ENCODE measurements at regions not wholly inside any gene's neighbourhood (a gene's known extent, or its start where the extent isn't known, plus 50 kb on each side); places are given as distances from the start of the nearest gene placed in this dataset.

- ChIA-PET CTCF (interaction anchor here (0.6 kb wide), 1 partner anchor 93 kb away, joined by 3 read pairs; no protein-coding TSS in a partner anchor), POLR2A (no interaction called here)
- Mint-ChIP-seq H3K4me1 (ENCODE audit: insufficient read depth, unreplicated experiment) (no peaks in the 10 kb centered on the region), H3K4me3 (ENCODE audit: unreplicated experiment) (no peak overlapping the region), H3K36me3 (ENCODE audit: insufficient read depth, unreplicated experiment) (no peaks in the 10 kb centered on the region), H3K27ac (ENCODE audit: low read depth, unreplicated experiment) (no peak overlapping the region), H3K9me3 (ENCODE audit: unreplicated experiment) (peaks cover 41% of the 10 kb centered on the region), H3K27me3 (ENCODE audit: insufficient read depth, unreplicated experiment) (no peaks in the 10 kb centered on the region)
- BruUV-seq (replicated peaks) = no TSS peak
- DNase-seq (ENCODE audit: unreplicated experiment) = no peak
- TF ChIP-seq, protein P1, sequence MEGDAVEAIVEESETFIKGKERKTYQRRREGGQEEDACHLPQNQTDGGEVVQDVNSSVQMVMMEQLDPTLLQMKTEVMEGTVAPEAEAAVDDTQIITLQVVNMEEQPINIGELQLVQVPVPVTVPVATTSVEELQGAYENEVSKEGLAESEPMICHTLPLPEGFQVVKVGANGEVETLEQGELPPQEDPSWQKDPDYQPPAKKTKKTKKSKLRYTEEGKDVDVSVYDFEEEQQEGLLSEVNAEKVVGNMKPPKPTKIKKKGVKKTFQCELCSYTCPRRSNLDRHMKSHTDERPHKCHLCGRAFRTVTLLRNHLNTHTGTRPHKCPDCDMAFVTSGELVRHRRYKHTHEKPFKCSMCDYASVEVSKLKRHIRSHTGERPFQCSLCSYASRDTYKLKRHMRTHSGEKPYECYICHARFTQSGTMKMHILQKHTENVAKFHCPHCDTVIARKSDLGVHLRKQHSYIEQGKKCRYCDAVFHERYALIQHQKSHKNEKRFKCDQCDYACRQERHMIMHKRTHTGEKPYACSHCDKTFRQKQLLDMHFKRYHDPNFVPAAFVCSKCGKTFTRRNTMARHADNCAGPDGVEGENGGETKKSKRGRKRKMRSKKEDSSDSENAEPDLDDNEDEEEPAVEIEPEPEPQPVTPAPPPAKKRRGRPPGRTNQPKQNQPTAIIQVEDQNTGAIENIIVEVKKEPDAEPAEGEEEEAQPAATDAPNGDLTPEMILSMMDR (IDR thresholded peaks at IDR 0.05; ENCODE audit: unreplicated experiment) = no peak
- intact Hi-C loops (cut with micrococcal nuclease) = no loop called here
These were observed 145.8 kb upstream of the SALL3 start for GRCh38 chr18:78833833-78834232.

- intact Hi-C loops (cut with micrococcal nuclease) = no loop called here
- BruUV-seq (replicated peaks) = no TSS peak
- peaks cover 48% of the 10 kb centered on the region for H3K9me3 Mint-ChIP-seq (ENCODE audit: unreplicated experiment)
- CTCF ChIA-PET = no interaction called here
- TF ChIP-seq, protein P1 (IDR thresholded peaks at IDR 0.05; ENCODE audit: unreplicated experiment) = no peak
- H3K4me3 Mint-ChIP-seq (ENCODE audit: unreplicated experiment) = no peak overlapping the region
- H3K27ac Mint-ChIP-seq (ENCODE audit: low read depth, unreplicated experiment) = no peak overlapping the region
- no peaks in the 10 kb centered on the region for H3K36me3 Mint-ChIP-seq (ENCODE audit: insufficient read depth, unreplicated experiment)
- DNase-seq (ENCODE audit: unreplicated experiment) = no peak
- no peaks in the 10 kb centered on the region for H3K4me1 Mint-ChIP-seq (ENCODE audit: insufficient read depth, unreplicated experiment)
- POLR2A ChIA-PET = no interaction called here
- H3K27me3 Mint-ChIP-seq (ENCODE audit: insufficient read depth, unreplicated experiment) = no peaks in the 10 kb centered on the region
These were observed 142.8 kb upstream of the SALL3 start for GRCh38 chr18:78836838-78837237.

DNA sequence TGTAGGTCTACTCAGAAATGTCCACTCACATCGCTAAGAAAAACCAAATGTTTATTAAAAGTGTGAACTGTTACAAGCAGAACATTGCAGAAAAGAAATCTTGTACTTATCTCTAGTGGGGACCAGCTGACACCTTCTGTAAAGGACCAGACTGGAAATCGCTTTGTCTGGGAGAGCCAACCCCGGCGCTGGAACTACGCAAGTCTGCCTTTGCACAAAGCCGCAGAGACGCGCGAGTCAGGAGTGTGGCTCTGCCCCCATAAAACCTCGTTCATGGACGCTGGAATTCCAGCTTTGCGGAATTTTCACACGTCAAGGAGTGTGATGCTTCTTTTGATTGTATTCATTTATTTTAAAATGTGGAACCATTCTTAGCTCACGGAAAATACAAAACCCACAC is 141.9 kb upstream of the SALL3 start:
- Mint-ChIP-seq H3K4me3 (ENCODE audit: unreplicated experiment) (no peak overlapping the region), H3K4me1 (ENCODE audit: insufficient read depth, unreplicated experiment) (no peaks in the 10 kb centered on the region), H3K36me3 (ENCODE audit: insufficient read depth, unreplicated experiment) (no peaks in the 10 kb centered on the region), H3K9me3 (ENCODE audit: unreplicated experiment) (peaks cover 46% of the 10 kb centered on the region), H3K27me3 (ENCODE audit: insufficient read depth, unreplicated experiment) (no peaks in the 10 kb centered on the region), H3K27ac (ENCODE audit: low read depth, unreplicated experiment) (no peak overlapping the region)
- ChIA-PET POLR2A (no interaction called here), CTCF (interaction anchor here (0.5 kb wide), 1 partner anchor 1385 kb away, joined by 4 read pairs; no protein-coding TSS in a partner anchor)
- TF ChIP-seq, protein P1 (IDR thresholded peaks at IDR 0.05; ENCODE audit: unreplicated experiment) = no peak
- intact Hi-C loops (cut with micrococcal nuclease) = no loop called here
- BruUV-seq (replicated peaks) = no TSS peak
- no peak for DNase-seq (ENCODE audit: unreplicated experiment)

DNA sequence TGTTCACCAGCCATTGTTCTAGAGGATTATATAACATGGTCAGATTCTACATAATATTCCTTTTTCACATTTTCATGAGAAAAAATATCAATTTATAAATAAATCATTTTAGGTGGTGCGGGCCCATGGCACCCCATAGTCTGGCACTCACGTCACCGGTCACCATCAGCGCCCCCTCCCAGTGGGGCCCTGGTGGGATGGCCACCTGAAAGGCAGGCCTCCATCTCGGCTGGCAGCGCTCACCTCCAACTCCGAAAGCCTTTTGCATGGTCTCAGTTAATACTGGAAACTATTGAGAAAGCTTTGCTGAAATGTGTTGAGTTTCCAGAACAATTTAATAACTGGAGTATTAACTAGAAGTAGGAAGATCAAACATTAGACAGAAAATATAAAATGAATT is 141.4 kb upstream of the SALL3 start:
- BruUV-seq (replicated peaks) = no TSS peak
- POLR2A ChIA-PET = no interaction called here
- Mint-ChIP-seq H3K4me1 (ENCODE audit: insufficient read depth, unreplicated experiment) (no peaks in the 10 kb centered on the region), H3K36me3 (ENCODE audit: insufficient read depth, unreplicated experiment) (no peaks in the 10 kb centered on the region), H3K27me3 (ENCODE audit: insufficient read depth, unreplicated experiment) (no peaks in the 10 kb centered on the region), H3K4me3 (ENCODE audit: unreplicated experiment) (no peak overlapping the region), H3K27ac (ENCODE audit: low read depth, unreplicated experiment) (no peak overlapping the region), H3K9me3 (ENCODE audit: unreplicated experiment) (peaks cover 44% of the 10 kb centered on the region)
- TF ChIP-seq, protein P1 (IDR thresholded peaks at IDR 0.05; ENCODE audit: unreplicated experiment) = no peak
- CTCF ChIA-PET = no interaction called here
- intact Hi-C loops (cut with micrococcal nuclease) = no loop called here
- no peak for DNase-seq (ENCODE audit: unreplicated experiment)

Measured in MCF 10A (cell line).